HCEC 1CT (cell line): ENCODE measurements at regions not wholly inside any gene's neighbourhood (a gene's known extent, or its start where the extent isn't known, plus 50 kb on each side); places are given as distances from the start of the nearest gene placed in this dataset.

Experiments used
- DNase-seq: peaks from one replicate; pipeline ENCODE4 v3.0.0-alpha.2; 2017

DNA sequence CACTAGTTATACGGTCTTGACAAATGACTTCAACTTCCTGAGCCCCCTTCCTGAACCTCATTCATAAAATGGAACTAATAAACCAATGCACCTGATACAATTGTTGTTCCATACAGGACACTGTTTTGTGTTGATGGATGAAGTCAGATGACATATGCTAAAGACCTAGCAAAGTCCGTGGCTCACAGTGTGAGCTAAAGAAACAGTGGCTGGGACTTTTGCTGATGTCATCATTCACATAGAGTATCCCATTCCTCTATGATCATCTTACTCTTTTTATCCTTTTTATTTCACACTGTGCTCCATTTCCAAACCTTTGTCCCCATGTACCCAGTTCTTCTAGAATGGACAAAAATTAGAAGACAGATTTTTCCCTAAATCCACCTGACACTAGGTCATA, 83.7 kb upstream of the KAZN start:
- DNase-seq, result no peak

DNA sequence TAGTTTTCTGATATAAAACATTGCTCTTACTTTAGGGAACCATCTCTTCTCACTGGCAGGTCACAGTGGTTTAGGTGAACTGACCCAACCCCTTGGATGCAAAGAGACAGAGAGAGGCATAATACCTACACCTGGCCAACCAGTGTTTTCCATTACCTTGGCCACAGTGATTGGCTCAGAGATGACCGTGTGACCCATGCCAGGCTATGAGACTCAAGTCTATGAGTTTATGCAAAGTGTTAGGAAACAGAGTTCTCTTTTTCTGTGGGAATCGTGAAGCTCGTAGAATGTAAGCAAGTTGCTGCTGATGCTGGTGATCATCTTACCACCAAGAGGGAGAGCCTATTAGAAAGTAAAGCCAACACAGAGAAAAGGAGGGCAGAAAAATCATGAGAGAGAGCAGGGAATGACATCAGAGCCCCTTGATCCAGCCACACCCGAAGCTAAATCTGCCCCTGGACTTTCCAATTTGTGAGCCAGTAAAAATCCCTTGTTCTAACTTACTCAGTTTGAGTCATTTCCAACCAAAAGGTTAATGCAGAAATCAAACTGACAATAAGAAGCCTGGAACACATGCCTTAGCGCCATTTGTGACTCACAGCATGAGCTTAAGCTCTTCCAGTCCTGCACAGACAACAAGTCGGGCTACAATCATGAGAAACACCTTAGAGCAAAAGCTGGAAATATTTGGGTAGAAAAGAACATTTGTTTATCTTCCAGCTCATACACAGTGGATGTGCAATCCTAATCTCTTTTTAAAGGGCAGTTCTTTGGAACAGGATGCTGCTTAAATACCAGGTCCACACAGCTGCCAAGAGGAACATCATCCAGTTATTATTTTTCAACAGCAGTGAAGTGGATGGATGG, 81.3 kb upstream of the KAZN start:
- DNase-seq, result no peak

DNA sequence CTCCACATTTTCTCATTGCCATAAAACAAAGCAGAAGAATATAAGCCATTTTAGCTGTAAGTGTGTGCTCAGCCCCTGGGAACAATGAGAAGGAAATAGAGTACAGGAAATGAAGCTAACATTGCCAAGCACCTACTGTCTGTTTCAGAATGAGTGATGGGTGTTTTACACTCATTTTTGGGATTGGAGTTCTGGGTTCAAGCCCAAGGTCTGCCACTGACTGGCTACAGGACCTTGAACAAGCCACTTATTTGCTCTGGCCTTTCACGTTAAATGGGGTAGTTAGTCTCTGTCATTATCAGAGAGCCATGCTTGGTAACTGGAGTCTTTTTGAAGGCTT, 80.7 kb upstream of the KAZN start:
- DNase-seq, result no peak

DNA sequence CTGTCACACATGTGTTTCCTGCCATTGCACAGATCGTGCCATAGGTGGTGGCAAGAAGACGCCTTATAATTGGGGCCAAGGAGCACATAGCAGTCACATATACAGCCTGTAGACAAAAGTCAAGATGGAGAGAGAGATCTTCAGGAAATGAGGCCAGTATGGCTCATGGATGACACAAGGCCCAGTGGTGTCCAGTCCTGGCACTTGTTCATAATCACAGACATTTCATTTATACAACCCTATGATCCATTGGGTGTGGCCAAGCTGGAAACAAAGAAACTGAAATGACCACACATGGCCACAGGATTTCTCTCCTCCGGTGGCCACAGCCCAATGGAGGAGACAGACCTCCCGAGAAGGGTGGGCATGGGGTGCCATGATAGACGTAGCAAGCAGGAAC, 78.5 kb upstream of the KAZN start:
- DNase-seq, result no peak

DNA sequence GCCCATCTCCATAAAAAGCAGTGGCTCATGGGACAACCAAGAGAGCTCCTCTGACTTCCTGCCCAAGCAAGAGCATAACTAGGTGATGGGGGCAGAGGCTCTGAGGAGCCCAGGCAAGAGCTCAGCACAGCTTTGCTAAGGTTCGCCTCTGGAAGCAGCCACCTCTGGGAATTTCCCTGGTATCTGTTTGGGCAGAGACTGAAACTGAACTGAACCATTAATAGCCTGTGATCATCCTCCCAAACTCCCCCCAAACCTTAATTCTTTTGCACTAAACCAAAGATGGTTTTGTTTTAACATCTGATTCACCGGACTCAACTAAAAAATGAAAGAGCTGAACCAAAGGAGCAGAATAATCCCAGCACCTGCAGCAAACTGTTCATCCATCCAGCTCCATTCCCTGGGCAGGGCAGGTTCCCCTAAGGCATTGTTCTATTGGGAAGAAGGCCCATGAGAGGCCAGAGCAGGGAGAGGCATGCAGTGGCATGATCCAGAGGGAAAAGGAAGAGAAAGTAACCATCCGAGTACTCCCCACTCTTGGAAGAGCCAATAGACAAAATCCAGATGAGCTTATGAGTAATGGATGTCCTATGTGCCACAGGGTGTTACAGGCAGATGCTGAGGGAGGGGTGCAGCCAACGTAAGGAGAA, 77.8 kb upstream of the KAZN start:
- no peak for DNase-seq

DNA sequence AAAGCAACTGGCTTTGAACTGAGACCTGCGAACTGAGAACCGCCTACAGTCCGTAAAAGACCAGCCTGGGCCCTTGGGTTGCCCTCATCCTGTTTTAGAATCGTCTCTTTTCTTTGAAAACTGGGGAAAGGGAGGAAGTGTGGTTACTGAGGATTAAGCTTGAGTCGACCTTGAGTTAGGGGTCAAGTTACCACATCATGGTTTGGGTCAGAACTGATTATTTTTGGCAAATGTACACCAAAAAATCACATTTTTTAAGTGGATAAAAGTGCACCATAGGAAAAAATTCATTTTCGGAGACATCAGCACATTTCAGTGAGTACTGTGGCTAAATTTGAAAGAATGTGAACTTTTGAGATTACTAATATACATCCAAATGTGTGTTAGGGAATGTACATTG, 76.9 kb upstream of the KAZN start:
- no peak for DNase-seq

DNA sequence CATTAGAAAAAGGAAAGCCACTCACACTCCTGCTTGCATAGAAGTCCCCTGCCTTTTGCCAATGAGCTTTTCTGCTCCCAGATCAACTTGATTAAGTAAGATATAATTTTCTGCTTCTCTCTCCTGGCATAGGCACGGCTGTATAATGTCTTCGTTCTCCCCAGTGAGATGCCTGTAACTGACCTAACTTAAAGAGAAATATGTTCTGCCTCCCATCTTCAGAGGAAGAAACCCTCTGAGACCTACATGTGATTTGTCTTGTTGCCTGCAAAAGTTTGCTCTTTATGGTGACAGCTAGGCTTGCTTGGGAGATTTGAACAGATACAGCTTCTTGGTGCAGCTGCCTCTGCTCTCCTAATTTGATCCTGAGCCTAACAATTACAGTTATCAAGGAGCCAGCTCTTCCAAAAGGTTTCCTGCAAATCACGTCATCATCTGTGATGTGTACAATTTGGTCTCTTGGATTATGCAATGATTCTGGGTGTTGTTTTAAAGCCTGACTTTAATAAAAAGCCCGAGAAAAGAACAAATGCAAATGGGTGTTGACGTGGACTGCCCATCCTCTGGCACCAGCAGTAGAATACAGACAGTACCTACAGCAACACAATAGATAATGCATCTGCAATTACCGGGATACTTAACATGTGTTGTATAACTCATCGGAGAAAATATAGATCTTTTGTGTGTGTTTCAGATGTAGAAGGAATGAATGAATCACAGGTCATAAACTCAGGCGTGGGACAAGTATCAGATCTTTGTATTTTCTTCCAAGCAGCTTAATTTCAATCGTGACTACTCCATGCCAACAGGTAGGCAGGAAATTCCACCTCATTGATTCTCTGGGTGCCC, 76.2 kb upstream of the KAZN start:
- no peak for DNase-seq

DNA sequence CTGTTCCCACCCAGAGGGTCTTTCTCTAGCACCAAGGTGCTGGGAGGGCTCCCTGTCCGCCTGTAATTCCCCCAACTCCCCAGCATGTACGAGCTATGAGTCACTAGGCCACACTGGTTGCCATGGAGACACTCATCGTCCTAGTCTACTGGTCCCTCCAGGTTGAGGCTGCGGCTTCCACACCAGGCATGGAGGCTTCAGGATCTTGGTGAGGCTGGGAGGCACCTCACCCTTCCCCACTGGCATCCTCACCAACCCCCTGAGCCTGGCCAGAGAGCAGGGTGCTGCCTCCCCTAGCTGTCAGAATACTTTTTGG, 75.6 kb upstream of the KAZN start:
- DNase-seq, result no peak

DNA sequence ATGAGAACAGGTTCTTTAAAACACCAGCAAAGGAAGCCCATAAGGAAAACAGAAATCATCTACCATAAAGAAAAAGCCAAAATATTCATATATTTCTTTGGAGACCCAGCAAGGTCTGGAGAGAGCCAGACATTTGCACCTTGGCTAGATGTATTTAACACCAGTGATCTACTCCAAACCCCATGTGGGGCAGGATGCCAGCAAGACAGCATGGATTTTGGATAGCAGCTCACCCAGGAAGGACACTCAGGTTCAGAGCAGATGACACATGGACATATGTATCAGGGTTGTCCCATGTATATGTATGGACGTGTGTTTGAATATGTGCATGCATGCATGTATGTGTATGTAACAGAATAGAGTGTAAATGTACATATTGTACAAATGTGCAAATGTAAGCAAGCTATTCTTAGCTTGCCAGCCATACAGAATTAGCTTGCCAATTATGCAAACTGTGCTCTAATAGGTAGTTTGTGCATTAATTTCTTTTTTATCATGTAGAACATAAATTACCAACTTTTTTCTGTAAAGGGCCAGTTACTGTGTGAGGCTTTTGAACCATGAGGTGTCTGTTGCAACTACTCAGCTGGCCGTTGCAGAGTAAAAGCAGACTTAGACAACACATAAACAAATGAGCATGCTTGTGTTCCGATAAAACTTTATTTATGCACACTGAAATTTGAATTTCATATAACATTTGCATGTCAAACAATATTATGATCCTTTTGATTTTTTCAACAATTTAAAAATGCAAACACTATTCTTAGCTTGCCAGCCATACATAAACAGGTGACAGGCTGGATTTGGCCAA, 73.5 kb upstream of the KAZN start:
- DNase-seq, result no peak

DNA sequence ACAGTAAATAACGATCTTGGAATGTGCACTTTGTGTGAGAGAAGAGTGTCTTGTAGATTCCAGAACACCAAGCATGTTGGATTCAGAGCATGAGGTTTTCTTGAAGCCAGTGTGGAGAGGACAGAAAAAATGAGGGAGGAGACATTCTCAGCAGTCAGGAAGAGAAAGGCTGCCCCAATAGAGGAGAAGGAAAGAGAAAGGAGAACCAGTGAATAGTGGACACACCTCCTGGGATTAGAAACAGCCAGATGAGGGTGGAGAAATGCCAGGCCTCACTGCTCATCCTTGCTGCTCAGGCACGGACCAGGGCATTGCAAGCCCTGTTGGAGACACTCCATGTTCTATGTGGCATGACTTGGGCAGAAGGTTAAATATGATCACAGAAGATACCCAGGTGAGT, 69.0 kb upstream of the KAZN start:
- DNase-seq, result no peak

DNA sequence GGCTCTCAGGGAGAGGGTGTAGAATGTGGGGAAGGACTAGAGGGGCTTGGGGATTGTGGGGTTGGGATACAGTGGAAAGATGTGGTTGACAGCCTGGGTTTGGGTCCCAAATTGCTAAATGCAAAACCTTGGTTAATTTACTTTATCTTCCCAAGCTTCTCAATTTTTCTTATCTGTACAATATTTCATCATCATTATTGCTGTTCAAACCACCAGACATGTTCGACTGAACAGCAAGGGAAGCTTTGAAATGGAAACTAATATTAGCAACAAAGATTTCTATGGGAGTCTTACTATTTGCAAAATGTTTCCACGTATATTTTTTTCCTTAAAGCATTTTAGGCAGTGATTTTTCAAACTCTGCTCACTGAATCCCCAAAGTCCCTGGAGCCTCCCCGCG, 67.0 kb upstream of the KAZN start:
- DNase-seq, result no peak

DNA sequence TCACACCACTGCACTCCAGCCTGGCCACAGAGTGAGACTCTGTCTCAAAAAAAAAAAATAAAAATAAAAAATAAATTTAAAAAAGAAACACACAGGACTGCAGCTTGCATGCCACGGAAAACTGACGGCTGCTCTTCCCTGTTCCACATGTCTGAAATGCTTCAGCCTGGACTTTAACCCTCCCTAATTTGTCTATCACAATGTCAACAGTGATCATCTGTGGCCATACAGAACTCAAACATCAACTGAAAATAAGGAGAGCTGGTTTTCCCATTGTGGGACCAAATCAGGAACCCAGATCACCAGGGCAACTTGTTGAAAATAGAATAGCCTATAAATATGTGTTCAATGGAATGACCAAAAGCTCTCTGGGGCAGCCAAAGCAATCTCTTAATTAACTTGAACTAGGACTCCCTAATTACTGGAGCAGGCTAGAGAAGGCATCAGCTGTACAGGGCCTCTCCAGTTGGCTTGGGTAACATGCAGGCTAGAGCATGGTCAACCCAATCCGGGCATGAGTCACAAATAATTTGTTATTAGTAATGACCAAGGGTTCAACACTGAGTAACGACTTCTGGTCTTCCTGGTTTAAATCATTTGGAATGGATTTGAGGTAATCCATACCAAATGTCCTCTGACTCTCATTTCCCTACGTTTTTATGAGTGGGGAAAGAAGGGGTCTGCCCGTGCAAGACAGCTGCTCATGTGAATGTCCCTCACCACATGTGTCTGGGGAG, 62.7 kb upstream of the KAZN start:
- DNase-seq, result no peak

DNA sequence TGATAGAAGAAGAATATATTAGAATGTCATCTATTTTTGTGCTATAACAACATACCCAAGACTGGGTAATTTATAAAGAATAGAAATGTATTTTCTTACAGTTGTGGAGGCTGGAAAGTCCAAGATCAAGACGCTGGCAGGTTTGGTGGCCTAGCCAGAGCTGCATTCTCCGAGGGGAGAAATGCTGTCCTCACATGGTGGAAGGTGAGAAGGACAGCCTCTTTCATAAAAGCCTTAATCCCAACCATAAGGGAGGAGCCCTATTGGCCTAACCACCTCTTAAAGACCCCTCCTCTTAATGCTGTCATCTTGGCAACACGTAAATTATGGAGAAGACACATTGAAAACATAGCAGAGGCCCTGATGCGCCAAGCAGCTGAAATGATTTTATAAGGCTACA, 60.1 kb upstream of the KAZN start:
- DNase-seq, result no peak

DNA sequence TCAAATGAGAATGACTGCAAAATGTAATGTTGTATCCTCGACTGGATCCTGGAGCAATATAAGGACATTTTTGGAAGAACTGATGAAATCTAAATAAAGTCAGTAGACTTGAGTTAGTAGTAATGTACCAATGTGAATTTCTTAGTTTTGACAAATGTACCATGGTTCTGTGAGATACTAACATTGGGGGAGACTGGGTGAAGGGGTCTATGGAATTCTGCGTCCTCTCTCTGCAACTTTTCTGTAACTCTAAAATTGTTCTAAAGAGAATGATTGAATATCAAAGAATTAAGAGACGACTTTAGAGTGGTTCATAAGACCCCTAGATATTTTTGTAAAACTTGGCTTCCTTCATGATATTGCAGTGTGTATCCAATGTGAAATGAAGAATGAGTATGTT, 59.2 kb upstream of the KAZN start:
- DNase-seq, result no peak

DNA sequence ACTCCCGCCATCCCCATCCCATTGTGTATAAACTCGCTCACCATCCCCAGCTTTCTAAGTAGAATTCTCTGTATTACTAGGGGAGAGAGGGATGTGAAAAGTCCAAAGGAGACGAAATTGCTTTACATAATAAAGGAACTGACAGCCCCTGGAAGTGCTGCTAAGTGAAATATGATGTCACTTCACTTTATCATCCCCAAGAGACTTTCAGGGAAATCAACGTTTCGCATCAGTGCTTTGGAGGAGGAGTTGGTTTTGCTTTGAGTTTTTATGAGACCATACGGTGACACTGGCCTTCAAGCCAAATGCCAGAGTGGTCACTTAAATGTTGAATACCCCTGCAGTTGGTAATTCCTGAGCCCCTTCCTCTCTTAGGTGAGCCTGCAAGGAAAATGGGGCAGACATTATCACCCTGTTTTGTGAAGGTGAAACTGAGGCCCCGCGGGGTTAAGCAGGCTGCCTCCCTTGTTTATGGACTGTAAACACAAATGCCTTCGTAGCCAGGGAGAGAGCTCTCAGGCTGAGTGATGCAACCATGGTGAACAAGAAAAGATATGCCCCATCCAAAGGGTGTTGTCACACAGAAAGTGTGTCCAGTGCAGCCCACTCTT, 58.4 kb upstream of the KAZN start:
- DNase-seq, result no peak

DNA sequence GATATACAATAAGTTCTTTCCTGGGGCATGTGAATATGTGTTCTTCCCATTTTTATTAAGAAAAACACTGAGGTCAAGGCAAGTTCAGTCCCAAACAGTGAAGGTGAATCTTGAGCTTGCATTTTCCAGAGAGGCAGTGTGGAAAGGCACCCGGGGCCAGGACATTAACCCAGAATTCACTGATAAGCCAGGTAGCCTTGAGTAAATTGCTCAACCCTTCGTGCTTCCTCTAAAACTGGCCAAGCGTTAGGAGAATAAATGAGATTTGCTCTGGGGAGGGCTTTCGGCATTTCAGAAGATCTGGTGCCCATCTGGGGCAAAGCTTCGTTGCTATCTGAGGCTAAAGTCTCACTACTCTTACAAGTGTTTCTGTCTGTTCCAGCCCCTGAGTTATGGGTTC, 57.1 kb upstream of the KAZN start:
- DNase-seq, result no peak

DNA sequence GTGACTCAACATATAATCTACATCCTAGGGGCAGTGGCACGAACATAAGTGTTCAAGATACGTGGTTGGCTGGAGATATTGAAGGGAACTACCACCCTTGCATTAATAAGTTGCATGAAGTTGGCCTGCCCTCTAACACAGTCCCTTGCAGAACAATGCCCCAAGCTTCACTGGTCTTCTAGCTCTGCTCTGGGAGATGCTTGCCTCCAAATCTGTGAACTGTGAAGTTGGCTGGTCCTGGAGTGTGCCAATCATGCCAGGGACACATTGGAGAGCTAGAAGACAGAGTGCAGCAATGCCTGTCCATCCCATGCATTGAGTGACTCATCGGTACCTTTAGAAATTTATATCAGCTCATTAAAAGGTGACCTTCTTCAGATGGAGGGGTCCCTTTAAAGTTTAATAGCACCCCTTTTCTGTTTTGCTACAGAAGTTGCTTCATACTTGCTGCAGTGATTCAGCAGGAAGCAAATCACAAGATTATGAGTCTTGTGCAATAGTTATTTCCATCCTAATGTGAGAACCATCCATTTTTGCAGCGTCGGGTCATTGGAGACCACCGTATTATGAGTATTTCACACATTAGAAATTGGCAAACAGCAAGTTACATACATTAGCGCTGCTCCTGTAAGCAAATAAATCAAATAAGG, 55.2 kb upstream of the KAZN start:
- no peak for DNase-seq

DNA sequence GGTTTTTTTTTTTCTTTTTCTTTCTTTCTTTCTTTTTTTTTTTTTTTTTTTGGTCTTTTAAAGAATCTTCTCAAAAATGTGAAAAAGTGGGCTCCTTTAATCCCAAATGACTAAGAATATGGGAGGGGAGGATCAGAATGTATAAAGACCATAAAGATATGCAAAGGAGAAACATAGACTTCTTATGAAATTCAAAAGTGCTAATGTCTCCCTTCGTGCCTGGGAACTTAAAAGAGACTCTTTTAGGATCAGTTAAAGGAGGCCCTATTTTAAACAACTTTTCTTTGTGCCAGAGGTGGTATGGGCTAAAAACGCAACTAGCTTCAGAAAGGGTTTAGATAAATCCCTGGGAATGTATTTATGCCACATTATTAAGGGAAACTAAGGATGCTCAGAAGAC, 54.2 kb upstream of the KAZN start:
- DNase-seq, result no peak

DNA sequence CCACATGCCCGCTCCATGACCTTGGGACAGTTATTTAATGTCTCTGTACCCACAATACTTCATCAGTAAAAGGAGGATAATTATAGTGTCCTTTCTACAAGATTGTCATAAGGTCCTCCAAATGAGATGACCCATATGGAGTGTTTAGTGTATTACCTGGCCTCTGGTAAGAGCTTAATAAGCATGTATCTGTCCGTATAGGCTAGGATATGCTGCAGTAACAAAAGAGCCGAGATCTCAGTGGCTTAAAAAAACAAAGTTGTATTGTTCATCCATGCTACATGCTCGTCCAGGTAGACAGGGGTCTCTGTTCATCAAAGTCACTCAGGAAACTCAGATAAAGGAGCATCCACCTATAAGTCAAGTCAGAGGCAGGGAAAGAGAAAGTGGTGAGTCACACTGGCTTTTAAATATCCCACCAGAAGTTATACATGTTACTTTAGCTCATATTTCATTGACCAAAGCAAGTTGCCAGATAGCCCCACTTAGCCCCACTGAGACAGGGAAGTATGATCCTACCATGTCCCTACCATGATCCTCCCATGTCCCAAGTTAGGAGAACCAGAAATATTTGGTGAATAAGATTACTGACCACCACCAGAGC, 53.0 kb upstream of the KAZN start:
- no peak for DNase-seq

DNA sequence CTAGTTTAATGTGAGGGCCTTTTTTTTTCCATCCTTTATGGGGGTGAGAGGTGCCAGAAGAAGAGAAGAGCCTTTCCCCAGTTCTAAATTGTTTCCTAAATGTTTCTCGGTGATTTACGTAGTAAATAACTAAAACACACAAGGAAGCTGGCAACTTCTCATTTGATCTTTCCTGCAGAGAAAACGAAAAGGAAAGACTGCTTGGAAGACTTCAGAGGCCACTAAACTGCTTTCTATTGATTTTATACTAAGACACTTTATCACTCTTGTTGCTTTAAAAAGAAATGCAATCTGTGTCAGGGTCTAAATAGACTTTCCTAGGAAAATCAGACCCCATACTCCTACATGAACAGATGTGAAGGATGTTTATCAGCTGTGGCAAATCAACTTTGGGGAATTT, 52.1 kb upstream of the KAZN start:
- DNase-seq, result no peak
